Caki2 (cell line): ENCODE measurements at regions not wholly inside any gene's neighbourhood (a gene's known extent, or its start where the extent isn't known, plus 50 kb on each side); places are given as distances from the start of the nearest gene placed in this dataset.

Experiments
- DNase-seq: peaks from one replicate; pipeline ENCODE4 v3.0.0-alpha.2; 2015; ENCODE audit warnings: low read depth
- in situ Hi-C: cut with HindIII; loops from 2 replicates; pipeline ENCODE4 v1.10.0; 2016; ENCODE audit warnings: low sequenced_read_pairs, low pct_unique_long_range_greater_than_20kb, mixed read lengths

DNA sequence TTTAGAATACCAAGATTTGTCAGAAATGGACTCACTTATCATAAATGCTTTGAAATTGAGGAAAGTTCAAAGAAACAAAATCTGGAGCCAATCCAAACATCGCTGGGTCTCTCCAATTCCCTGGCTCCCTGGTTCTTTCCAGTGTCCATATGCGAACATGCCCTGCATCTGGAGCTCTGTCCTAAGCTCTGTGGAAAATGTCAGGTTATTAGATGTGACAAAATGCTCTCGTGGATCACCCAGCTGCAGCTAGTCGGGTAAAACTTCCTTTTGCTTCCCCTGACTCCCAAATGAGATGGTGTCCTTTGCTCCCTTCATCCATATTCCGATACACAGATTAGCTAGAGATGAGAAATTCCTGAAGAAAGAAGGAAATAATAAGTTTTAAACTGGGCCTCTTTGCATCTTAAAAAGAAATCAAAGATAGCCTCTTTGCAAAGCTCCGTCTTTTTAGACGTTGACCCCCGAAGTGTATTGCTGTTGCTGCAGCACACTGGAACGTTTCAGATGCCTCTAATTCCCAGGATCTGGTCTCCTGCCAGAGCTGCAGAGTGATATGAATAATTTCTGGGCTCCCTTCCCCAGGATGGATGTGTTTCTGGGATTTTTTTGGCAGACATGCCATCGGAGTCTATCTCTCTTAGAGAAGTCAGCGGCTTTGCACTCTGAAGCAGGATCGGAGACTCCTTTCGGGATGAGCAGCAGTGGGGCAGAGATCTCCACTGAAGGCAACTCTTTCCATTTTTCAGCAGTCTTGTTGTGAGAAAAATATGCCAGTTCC lies 102.9 kb downstream of the TEX26 start:
- in situ Hi-C loops = no loop called here
- no peak for DNase-seq

DNA sequence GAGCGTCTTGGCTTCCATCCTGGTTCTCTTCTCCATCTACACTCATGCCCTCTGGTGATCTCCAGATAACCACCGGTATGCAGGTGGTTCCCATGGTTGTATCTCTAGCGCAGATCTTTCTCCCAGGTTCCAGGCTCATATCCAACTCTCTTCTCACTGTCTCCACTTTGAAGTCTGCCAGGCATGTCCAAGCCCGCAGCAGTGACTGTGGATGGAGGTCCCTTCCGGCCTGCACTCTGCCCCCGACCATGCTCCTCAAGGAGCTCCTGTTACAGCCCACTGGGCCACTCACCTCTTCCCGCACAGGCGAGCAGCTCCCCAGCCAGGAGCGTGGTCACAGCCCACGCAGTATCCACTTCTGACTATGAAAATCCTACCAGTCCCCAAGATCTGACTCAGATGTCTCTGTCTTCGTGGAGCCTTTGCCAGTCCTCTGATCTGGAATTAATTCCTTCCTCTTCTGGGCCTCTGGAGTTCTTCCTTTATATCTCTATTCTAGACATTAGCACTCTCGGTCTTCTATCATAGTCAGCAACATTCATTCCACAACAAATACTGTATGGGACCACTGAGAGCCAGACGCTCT lies 100.2 kb downstream of the TEX26 start:
- in situ Hi-C loops = no loop called here
- DNase-seq = no peak

DNA sequence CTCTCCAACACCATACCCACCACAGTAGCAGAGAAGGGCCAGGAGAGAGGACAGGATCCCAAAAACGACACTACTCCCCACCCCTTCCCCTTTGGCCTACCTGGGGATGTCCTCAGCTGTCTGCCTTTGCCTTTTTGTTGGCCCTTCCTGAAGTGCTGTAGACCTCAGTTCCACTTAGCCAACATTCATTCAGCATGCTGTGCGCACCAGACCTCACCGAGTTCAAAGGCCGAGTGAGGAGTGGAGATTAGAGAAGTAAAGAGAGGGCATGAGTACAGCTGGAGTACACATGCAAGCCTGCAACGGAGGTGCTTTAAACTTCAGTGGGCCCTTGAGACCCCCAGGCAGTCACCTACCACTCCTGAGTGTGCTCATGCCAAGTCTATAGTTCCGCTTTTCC lies 99.0 kb downstream of the TEX26 start:
- in situ Hi-C loops = no loop called here
- DNase-seq = no peak

DNA sequence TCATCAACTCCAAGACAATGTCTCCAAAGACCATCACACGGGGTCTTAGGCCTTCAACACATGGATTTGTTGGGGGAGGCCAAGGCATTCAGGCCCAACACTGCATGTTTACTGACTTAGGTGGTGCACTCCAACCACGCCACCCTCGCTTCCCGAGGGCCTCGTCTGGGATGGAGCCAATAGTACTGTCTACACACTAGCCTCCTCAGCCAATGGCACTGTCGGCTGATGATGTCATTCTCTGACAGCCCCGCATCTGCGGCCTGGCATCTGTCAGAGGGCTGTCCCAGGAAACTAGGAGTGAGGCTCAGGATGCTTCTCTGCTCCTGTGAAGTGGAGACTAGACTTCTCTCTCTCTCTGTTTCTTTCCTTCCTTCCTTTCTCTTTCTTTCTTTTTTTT lies 96.6 kb downstream of the TEX26 start:
- in situ Hi-C loops = no loop called here
- DNase-seq = no peak

DNA sequence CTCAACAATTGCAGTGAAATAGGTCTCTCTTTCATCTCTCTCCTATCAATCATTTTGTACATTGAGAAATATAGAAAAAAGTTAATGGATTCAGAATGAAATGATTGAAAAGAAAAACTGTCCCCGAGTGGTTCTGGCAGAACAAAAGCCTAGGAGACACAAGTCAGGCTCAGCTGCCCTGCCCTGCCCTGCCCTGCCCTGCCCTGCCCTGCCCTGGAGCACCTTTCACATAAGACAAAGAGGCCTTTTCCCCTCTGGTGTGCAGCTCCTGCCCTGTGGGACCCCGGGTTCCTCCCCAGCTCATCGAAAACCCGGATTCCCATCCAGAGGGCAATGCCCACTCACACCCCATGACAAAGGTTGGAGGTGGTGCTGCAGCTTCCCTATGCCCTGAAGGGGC lies 94.7 kb downstream of the TEX26 start:
- DNase-seq = no peak
- in situ Hi-C loops = no loop called here
